HG03066 (cell line): ENCODE measurements at regions not wholly inside any gene's neighbourhood (a gene's known extent, or its start where the extent isn't known, plus 50 kb on each side); places are given as distances from the start of the nearest gene placed in this dataset.
"Not testable (repeated sequence)": the region's sequence is repeated elsewhere in the genome, so short reads cannot be mapped to it uniquely, and the experiment has no call there.

Experiments
- ATAC-seq: cut with Tn5 transposase; IDR thresholded peaks from one replicate; pipeline ENCODE4 v1.9.1; 2021; ENCODE audit warnings: low read depth; ENCODE audit not compliant: unreplicated experiment

DNA sequence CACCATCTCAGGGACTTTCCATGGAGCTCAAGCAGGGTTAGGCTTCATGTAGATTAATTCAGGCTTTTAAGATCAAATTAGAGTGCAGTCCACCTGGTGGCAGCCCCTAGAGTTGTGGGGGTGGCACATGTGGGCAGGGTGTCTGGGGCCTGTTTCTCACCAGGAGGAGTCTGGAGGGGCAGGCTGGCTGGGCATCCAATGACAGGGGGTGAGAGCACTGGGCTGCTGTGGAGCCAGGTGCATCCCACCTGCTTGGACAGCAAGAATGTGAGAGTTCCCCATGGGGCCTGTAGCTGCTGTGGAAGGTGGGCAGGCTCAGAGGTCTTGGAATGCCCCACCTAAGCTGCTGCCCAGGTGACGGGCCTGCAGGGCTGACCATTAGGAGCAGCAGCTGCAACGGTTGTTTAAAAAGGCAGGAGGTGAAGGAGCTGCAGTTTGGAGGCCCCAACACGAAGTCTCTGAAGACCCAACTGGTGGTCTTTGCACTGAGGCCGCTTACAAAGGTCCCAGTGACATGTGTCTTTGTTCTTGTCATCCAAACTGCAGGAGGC lies 686.3 kb upstream of the HS6ST1 start:
- ATAC-seq, result no peak

DNA sequence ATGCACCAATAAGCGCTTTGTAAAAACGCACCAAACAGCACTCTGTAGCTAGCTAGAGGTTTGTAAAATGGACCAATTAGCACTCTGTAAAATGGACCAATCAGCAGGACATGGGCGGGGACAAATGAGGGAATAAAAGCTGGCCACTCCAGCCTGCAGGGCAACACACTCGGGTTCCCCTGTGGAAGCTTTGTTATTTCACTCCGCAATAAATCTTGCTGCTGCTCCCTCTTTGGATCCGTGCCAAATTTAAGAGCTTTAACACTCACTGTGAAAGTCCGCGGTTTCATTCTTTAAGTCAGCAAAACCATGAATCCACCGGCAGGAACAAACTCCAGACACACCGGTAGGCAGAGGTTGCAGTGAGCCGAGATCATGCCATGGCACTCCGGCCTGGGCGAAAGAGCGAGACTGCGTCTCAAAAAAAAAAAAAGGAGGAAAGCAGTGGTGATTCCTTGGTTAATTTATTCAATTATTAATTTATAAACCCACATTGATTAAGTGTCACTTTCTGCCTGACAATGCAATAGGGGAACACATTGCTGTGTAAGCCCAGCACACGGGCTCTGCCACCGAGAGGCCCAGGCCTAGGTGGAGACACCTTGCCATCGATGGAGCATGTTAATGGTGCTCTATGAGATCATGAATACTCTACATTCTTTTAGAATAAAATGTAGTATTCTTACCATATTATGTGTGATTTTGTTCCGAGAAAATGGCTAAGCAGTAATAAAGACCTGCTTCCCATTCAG lies 687.6 kb upstream of the HS6ST1 start:
- ATAC-seq, result no peak

- ATAC-seq, result no peak
Measured at GRCh38 chr2:129006901-129007300, 688.2 kb upstream of the HS6ST1 start.

DNA sequence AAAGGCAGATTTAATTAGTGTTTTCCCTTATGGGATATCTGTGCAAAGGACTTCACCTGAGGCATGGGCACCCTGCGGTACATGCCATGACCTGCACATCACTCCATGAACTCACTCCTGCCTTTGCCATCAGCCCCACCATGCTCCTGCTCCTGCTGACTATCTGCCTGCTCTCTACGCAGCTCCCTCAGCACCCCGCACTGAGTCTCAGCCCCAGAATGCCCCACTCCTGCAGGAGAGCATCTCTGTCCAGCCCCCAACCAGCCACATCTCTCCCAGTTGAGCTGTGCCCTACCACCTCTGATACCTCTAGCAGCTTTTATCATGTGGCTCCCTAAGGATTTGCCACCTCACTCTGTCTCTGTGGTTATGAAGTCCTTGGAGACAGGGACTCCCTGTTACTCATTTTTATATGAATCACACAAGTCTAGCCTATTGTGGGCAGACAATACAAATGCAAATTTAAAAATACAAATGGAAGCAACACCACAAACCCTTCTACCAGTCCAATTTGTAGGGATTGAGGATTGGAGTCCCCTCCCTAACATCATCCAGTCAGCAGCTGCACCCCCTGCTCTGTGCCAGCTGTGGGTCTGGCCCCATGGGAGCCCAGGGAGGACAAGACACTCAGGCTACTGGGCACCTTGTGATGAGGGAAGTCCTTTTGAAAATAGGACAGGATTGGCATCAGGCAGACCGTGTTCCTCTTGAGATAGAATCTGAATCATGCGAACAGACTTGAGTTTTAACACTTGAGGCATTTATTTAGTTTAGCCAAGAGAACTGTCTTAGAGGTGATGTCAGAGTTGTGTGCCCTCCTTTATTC lies 689.6 kb upstream of the HS6ST1 start:
- ATAC-seq, result no peak

DNA sequence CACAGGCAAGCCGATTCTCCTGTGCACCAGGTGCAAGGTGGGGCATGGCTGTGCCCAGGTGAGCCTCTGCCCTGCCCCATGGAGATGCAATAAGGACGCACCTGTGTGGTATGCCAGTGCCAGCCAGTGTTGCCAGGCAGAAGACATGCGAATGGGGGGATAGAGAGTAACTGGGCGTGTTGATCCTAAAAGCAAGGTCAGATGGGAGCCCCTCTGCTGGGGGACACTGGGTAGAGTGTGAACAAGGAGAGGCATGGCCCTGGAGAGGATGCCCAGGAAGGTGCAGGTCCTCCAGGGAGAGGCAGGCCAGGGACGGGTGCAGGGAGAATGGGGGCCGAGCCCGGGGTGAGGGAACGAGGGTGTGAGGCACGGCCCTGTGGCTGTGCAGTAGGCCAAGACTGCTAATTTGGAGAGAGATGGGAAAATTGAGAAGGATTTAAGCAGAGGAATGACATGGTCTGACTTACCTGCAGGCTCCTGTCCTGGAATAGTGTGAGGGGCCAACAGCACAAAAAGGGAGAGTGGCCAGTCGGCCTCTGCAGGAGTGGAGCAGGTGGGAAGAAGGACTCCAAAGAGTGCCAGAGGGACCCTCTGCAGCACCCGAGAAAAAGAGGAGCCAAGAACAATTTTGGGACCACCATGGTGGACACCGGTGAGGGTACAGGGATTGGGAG lies 690.4 kb upstream of the HS6ST1 start:
- ATAC-seq, result no peak

GRCh38 chr2:129009555-129010146 lies 691.0 kb upstream of the HS6ST1 start:
- ATAC-seq, result no peak

DNA sequence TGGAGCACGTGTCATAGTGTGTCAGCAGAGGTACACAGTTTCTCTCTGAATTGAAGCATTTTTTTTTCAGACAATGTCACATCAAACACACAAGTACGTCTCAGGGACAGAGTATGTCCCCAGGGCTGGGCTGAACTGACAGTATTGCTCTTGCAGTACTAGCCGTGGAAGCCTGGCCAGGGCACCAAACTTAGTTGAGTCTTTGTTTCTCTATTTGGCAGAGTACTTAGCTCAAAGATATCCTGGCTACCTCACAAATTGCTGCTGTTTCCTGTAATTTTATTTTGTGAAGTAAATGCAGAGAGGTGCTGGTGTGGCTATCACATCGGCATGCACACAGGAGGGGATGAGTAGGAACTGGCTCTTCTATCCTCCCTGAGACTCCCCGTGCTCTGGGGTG lies 691.6 kb upstream of the HS6ST1 start:
- no peak for ATAC-seq

GRCh38 chr2:129011466-129012061 lies 692.9 kb upstream of the HS6ST1 start:
- ATAC-seq, result no peak

DNA sequence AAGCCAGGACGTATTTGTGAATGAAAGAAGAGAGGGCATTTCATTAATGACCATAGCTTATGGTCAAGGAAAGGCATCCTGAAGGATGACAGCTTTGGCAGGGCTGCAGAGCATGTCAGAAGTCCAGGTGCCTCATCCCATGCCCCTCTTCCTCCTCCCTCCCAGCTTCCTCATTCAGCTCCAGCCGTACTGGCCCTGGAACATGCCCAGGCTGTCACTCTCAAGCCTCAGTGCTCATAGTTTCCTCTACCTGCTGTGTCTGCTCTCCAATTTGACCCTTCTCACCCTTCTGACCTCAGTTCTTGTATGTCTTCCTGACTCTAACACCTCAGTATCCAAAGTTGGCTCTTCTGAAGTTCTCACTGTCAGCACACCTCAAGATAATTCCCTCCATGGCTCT lies 695.8 kb upstream of the HS6ST1 start:
- ATAC-seq, result no peak

DNA sequence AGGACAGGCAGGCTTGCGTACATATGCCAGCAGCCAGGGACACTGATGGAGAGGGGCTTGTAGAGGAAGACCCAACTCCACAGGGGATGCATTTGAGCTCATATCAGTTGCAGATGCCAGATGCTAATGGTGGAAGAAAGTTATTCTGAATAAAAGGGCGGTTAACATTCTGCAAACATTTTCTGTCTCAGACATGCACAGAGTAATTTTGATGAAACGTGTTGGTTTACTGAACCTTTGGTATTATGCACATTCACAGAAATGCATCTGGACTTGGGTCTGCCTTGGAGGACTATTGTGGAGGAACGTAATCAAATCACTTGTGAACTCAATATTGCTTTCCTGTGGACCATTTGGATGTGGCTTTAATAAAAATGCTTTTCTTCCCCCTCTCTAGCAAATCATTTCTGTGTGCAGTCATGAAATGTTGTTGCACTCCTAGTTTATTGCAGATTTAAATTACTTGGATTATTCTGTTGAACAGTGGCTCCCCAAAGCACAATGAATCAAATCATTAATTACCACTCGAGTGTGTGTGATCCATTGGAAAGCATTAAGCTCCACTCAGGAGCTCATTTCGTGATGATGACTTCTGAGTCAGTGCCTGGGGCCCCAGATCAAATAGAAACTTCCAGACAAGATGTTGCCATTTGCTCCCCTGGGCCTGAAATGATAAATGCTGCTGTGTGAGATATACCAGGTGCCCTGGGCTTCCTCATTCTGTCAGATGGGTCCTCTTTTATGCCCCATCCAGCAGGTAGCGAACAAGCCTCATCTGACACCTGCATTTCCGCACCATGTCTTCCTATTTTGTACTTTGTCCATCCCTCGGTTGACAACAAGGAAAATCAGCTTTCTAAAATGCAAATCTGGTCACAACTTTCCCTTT lies 697.0 kb upstream of the HS6ST1 start:
- no peak for ATAC-seq

- no peak for ATAC-seq
Measured at GRCh38 chr2:129016972-129017371, 698.3 kb upstream of the HS6ST1 start.

DNA sequence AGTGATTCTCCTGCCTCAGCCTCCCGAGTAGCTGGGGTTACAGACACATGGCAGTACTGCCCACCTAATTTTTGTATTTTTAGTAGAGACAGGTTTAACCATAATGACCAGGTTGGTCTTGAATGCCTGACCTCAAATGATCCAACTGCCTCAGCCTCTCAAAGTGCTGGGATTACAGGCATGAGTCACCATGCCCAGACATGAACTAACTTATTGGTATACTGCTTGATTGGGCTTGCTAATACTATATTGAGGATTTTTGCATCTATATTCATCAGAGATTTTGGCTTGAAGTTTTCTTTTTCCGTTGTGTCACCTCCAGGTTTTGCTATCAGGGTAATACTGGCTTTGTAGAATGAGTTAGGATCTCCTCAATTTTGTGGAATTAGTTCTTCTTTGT lies 706.1 kb upstream of the HS6ST1 start:
- no peak for ATAC-seq

GRCh38 chr2:129035992-129036391 lies 717.3 kb upstream of the HS6ST1 start:
- ATAC-seq, result no peak

DNA sequence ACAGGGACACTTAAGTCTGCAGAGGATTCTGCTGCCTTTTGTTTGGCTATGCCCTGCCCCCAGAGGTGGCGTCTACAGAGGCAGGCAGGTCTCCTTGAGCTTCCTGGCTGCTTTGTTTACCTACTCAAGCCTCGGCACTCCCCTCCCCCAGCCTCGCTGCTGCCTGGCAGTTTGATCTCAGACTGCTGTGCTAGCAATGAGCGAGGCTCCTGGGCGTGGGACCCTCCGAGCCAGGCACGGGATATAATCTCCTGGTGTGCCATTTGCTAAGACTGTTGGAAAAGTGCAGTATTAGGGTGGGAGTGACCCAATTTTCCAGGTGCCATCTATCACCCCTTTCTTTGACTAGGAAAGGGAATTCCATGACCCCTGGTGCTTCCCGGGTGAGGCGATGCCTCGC lies 725.0 kb upstream of the HS6ST1 start:
- not testable (repeated sequence) for ATAC-seq

DNA sequence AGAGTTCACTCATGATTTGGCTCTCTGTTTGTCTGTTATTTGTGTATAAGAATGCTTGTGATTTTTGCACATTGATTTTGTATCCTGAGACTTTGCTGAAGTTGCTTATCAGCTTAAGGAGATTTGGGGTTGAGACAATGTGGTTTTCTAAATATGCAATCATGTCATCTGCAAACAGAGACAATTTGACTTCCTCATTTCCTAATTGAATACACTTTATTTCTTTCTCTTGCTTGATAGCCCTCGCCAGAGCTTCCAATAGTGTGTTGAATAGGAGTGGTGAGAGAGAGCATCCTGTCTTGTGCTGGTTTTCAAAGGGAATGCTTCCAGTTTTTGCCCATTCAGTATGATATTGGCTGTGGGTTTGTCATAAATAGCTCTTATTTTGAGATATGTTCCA lies 727.8 kb upstream of the HS6ST1 start:
- ATAC-seq, result not testable (repeated sequence)

DNA sequence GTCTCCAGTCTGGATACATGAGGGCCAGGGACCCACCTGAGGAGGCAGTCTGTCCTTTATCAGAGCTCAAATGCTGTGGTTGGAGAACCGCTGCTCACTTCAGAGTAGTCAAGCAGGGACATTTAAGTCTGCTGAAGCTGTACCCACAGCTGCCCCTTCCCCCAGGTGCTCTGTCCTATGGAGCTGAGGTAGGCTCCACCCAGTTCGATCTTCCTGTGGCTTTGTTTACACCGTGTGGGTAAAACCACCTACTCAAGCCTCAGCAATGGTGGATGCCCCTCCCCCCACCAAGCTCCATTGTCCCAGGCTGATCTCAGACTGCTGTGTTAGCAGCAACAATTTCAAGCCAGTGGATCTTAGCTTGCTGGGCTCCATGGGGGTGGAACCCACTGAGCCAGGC lies 731.4 kb upstream of the HS6ST1 start:
- no peak for ATAC-seq

DNA sequence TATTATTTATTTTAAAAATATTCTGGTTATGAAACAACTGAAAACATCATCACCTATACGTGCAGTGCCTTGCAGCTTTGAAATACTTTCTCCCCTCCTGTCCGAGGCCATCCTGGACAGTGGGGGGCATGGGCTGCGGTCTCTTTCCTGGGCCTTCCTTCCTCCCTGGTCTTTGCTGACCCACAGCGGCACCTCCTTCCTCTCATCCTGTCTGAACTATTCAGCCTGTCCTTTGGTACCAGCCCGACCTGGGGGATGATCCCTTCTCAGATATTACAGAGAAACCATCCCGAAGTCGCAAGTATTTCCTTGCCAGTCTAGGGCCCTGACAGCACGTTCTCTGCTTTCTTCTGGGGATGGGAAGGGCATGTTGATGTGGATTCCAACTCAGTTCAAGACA lies 736.6 kb upstream of the HS6ST1 start:
- ATAC-seq, result no peak

GRCh38 chr2:129055824-129056223 lies 737.2 kb upstream of the HS6ST1 start:
- no peak for ATAC-seq

DNA sequence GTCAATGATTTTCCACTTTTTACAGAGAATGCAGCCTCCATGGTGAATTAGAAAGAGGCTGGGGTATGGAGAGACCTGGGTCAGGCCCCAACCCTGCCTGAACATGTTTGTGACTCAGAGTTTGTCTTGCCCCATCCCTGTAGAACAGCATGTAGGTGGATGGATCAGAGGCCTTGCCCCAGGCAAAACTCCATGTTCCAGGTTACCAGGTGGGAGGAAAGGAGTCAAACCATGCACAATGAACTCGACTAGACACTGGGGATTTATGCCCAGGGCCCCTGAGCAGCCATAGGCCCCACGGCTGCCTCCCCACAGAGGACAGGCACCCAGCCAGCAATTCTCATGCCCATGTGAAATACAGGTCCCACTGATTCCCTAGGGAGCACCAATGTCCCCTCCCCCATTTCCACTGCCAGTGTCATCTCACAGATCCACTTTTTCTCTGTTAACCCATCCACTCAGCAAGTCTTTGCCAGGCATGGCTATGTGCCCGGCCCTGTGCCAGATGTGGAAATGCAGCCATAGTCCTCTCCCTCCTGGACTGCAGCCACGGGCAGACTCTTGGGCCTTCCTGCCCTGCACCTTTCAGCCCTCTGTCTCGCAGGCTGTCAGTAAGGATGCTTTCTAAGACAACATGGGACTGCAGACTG lies 737.8 kb upstream of the HS6ST1 start:
- no peak for ATAC-seq
